ENCODE measurements at regions not wholly inside any gene's neighbourhood (a gene's known extent, or its start where the extent isn't known, plus 50 kb on each side); places are given as distances from the start of the nearest gene placed in this dataset.

GRCh38 chr17:73733517-73733916 is 89.3 kb upstream of the SDK2 start:
- Mint-ChIP-seq H3K9me3 (peaks cover 6% of the 10 kb centered on the region), H3K27ac (no peak overlapping the region)

GRCh38 chr17:73735245-73735644 is 91.0 kb upstream of the SDK2 start:
- no peak for DNase-seq (ENCODE audit: low spot score in 2 of 2)
- no peak overlapping the region for H3K27ac Mint-ChIP-seq
- no peak for ATAC-seq (ENCODE audit: low read depth)
- peaks cover 6% of the 10 kb centered on the region for H3K9me3 Mint-ChIP-seq
- no peaks in the 10 kb centered on the region for H3K4me1 Mint-ChIP-seq
- H3K27me3 Mint-ChIP-seq: peaks cover 31% of the 10 kb centered on the region
- no peak overlapping the region for H3K4me3 Mint-ChIP-seq
- peaks cover 6% of the 10 kb centered on the region for H3K36me3 Mint-ChIP-seq

More at GRCh38 chr17:73733517-73733916, 89.3 kb upstream of the SDK2 start:
- no peak for DNase-seq (ENCODE audit: low spot score in 2 of 2)
- Mint-ChIP-seq H3K27me3 (peaks cover 24% of the 10 kb centered on the region), H3K4me1 (no peaks in the 10 kb centered on the region), H3K4me3 (no peak overlapping the region), H3K36me3 (peaks cover 6% of the 10 kb centered on the region)
- no peak for ATAC-seq (ENCODE audit: low read depth)

DNA sequence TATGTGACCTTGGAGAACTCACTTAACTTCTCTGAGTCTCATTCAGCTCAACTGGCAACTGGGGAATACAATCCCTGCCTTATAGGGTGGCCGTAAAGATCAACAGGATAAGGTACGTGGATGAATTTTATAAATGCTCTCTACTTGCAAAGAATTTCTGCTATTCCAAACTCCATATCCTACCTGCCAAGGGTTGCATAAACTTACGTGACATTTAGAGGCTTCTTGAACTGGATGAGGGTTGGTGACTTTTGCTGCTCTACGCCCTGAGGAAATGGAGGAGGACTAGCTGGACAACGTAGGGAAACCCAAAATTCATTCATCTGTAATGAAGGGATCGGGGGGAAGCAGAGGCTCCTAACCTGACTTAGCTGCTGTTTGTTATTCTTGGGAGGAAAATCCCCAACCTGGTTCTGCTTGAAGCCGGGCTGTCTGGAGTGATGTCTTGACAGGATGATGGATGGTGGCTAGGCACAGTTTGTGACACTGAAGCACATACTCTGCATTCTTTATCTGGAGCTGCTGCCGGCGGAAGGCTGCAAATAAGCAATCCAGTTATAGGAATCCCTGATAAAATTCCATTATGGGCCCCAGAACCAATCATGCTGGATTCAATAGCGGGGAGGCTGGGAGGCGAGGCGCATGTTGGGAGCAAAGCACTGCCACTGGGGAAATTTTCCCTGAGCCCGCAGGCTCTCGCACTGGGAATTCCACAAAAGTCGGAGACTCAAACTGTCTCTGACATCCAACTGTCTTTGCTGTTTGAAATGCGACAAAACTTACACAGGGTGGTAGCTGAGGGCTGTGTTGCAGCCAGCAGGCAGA is 94.7 kb upstream of the SDK2 start:
- no peaks in the 10 kb centered on the region for H3K9me3 Mint-ChIP-seq
- no peak overlapping the region for H3K27ac Mint-ChIP-seq
- DNase-seq (ENCODE audit: low spot score in 2 of 2) (no peak), ATAC-seq (ENCODE audit: low read depth) (no peak)
- no peak overlapping the region for H3K4me3 Mint-ChIP-seq
- H3K4me1 Mint-ChIP-seq: peaks cover 3% of the 10 kb centered on the region
- peaks cover 33% of the 10 kb centered on the region for H3K27me3 Mint-ChIP-seq
- H3K36me3 Mint-ChIP-seq: peaks cover 2% of the 10 kb centered on the region

DNA sequence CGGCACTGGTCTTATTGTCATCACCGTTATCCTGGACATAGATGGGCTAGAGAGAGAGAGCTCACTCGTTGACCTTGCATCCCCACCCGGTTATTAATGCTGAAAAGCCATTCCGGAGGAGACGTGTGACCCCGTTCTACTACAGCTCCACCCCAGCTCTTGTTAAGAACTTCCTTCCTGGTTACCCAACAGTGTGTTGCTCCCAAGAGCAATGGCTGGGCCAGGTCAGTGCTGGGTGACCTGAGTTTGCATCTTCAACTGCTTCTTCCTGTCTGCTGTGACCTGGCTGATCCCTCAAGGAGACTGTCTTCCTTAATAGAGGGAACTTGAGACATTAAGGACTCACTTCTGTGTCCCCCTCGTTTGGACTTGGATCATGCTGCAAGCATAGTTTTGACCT is 96.1 kb upstream of the SDK2 start:
- Mint-ChIP-seq H3K4me3 (no peak overlapping the region), H3K9me3 (no peaks in the 10 kb centered on the region), H3K27ac (no peak overlapping the region), H3K36me3 (peaks cover 2% of the 10 kb centered on the region), H3K27me3 (peaks cover 33% of the 10 kb centered on the region), H3K4me1 (peaks cover 5% of the 10 kb centered on the region)
- ATAC-seq (ENCODE audit: low read depth) (no peak), DNase-seq (ENCODE audit: low spot score in 2 of 2) (no peak)

DNA sequence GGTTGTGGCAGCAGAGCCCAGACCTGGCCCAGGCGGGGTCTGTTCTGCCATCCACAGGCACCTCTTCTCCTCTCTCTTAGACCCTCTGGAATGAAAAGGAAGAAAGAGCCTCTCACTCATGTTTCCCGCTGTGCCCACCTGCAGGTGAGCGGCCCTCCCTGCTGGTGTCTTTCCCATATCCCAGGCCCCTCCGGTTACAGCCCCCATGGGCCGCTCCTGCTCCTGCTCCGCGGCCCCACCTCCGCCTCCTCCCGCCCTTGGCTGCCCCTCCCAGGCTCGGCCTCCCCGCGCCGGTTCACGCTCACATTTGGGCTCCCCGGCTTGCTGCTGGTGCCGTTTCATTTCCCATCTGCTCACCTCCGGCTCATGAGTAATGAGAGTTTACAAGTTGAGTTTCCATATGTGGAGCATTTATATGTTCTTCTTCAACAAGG is 98.7 kb upstream of the SDK2 start:
- Mint-ChIP-seq H3K9me3 (no peaks in the 10 kb centered on the region), H3K27me3 (peaks cover 29% of the 10 kb centered on the region), H3K27ac (no peak overlapping the region), H3K36me3 (peaks cover 2% of the 10 kb centered on the region), H3K4me1 (peaks cover 5% of the 10 kb centered on the region), H3K4me3 (no peak overlapping the region)
- ATAC-seq (ENCODE audit: low read depth) (no peak), DNase-seq (ENCODE audit: low spot score in 2 of 2) (no peak)

GRCh38 chr17:73743518-73744201 is 99.4 kb upstream of the SDK2 start:
- peaks cover 5% of the 10 kb centered on the region for H3K4me1 Mint-ChIP-seq
- DNase-seq (ENCODE audit: low spot score in 2 of 2) (no peak), ATAC-seq (ENCODE audit: low read depth) (no peak)
- no peaks in the 10 kb centered on the region for H3K9me3 Mint-ChIP-seq
- H3K4me3 Mint-ChIP-seq: no peak overlapping the region
- peaks cover 25% of the 10 kb centered on the region for H3K27me3 Mint-ChIP-seq
- peaks cover 2% of the 10 kb centered on the region for H3K36me3 Mint-ChIP-seq
- no peak overlapping the region for H3K27ac Mint-ChIP-seq

GRCh38 chr17:73744411-73744810 is 100.2 kb upstream of the SDK2 start:
- DNase-seq (ENCODE audit: low spot score in 2 of 2) (no peak), ATAC-seq (ENCODE audit: low read depth) (no peak)
- H3K36me3 Mint-ChIP-seq: peaks cover 2% of the 10 kb centered on the region
- no peak overlapping the region for H3K27ac Mint-ChIP-seq
- no peaks in the 10 kb centered on the region for H3K9me3 Mint-ChIP-seq
- H3K4me3 Mint-ChIP-seq: no peak overlapping the region
- peaks cover 5% of the 10 kb centered on the region for H3K4me1 Mint-ChIP-seq
- peaks cover 23% of the 10 kb centered on the region for H3K27me3 Mint-ChIP-seq

DNA sequence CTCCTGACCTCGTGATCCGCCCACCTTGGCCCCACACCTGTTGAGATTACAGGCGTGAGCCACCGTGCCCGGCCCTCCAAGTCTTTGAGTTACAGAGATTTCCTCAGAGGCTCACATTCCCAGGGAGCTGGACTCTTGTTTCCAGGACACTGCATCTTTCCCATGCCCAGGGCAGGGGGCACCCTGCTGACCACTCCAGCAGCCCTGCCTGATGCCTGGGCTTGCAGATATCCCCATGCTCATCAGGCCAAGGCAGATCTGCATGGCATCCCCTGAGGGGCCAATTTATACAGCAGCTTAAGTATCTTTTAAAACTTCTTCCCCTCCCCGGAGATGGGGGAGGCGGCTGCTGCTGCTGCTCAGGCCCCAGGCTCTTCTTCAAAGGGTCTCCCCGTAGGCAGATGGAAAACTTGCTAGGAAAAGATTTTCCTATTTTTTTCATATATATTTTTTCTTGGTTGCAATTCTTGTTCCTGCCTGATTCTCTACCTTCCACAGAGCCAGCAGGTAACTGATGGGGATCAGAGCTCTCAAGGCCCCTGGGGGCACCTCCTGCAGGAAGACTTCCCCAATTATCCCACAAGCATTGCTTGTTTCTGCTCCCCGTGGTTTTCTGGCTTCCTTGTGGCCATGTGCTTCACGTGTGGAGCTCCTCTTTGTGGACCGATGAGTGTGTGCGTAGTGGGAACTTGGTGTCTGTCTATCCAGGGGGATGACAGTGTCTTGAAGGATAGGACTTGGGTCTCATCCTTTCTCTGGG is 102.2 kb upstream of the SDK2 start:
- Mint-ChIP-seq H3K36me3 (peaks cover 2% of the 10 kb centered on the region), H3K4me3 (no peak overlapping the region), H3K9me3 (no peaks in the 10 kb centered on the region), H3K27me3 (peaks cover 19% of the 10 kb centered on the region), H3K27ac (no peak overlapping the region), H3K4me1 (peaks cover 5% of the 10 kb centered on the region)
- DNase-seq (ENCODE audit: low spot score in 2 of 2) (no peak), ATAC-seq (ENCODE audit: low read depth) (no peak)

- H3K36me3 Mint-ChIP-seq: peaks cover 2% of the 10 kb centered on the region
- ATAC-seq (ENCODE audit: low read depth) (no peak), DNase-seq (ENCODE audit: low spot score in 2 of 2) (no peak)
- no peak overlapping the region for H3K27ac Mint-ChIP-seq
- no peak overlapping the region for H3K4me3 Mint-ChIP-seq
- H3K27me3 Mint-ChIP-seq: peaks cover 17% of the 10 kb centered on the region
- H3K9me3 Mint-ChIP-seq: no peaks in the 10 kb centered on the region
- H3K4me1 Mint-ChIP-seq: peaks cover 5% of the 10 kb centered on the region
These were observed 103.2 kb upstream of the SDK2 start for GRCh38 chr17:73747221-73748002.

- Mint-ChIP-seq H3K27ac (no peak overlapping the region), H3K4me1 (peaks cover 5% of the 10 kb centered on the region), H3K36me3 (peaks cover 2% of the 10 kb centered on the region), H3K4me3 (no peak overlapping the region), H3K9me3 (no peaks in the 10 kb centered on the region), H3K27me3 (peaks cover 17% of the 10 kb centered on the region)
- ATAC-seq (ENCODE audit: low read depth) (no peak), DNase-seq (ENCODE audit: low spot score in 2 of 2) (no peak)
These were observed 104.3 kb upstream of the SDK2 start for GRCh38 chr17:73748508-73748907.

- ATAC-seq (ENCODE audit: low read depth): no peak
- no peak for DNase-seq (ENCODE audit: low spot score in 2 of 2)
- H3K27ac Mint-ChIP-seq: no peak overlapping the region
- no peaks in the 10 kb centered on the region for H3K36me3 Mint-ChIP-seq
- peaks cover 13% of the 10 kb centered on the region for H3K27me3 Mint-ChIP-seq
- H3K4me1 Mint-ChIP-seq: no peaks in the 10 kb centered on the region
- H3K4me3 Mint-ChIP-seq: no peak overlapping the region
- H3K9me3 Mint-ChIP-seq: no peaks in the 10 kb centered on the region
These were observed 105.1 kb upstream of the SDK2 start for GRCh38 chr17:73749337-73749823.

GRCh38 chr17:73749928-73750605 is 105.8 kb upstream of the SDK2 start:
- Mint-ChIP-seq H3K4me1 (no peaks in the 10 kb centered on the region), H3K9me3 (no peaks in the 10 kb centered on the region), H3K27ac (no peak overlapping the region), H3K36me3 (no peaks in the 10 kb centered on the region), H3K4me3 (no peak overlapping the region), H3K27me3 (peaks cover 13% of the 10 kb centered on the region)
- ATAC-seq (ENCODE audit: low read depth): no peak
- no peak for DNase-seq (ENCODE audit: low spot score in 2 of 2)

- Mint-ChIP-seq H3K36me3 (no peaks in the 10 kb centered on the region), H3K9me3 (no peaks in the 10 kb centered on the region), H3K27ac (no peak overlapping the region), H3K4me1 (no peaks in the 10 kb centered on the region), H3K27me3 (peaks cover 13% of the 10 kb centered on the region), H3K4me3 (no peak overlapping the region)
- DNase-seq (ENCODE audit: low spot score in 2 of 2): no peak
- ATAC-seq (ENCODE audit: low read depth): no peak
These were observed 106.7 kb upstream of the SDK2 start for GRCh38 chr17:73750975-73751374.
